ENCODE measurements at regions not wholly inside any gene's neighbourhood (a gene's known extent, or its start where the extent isn't known, plus 50 kb on each side); places are given as distances from the start of the nearest gene placed in this dataset.
A peak's percentile ranks its signal among the peaks of the same experiment; 100 is the strongest.

DNA sequence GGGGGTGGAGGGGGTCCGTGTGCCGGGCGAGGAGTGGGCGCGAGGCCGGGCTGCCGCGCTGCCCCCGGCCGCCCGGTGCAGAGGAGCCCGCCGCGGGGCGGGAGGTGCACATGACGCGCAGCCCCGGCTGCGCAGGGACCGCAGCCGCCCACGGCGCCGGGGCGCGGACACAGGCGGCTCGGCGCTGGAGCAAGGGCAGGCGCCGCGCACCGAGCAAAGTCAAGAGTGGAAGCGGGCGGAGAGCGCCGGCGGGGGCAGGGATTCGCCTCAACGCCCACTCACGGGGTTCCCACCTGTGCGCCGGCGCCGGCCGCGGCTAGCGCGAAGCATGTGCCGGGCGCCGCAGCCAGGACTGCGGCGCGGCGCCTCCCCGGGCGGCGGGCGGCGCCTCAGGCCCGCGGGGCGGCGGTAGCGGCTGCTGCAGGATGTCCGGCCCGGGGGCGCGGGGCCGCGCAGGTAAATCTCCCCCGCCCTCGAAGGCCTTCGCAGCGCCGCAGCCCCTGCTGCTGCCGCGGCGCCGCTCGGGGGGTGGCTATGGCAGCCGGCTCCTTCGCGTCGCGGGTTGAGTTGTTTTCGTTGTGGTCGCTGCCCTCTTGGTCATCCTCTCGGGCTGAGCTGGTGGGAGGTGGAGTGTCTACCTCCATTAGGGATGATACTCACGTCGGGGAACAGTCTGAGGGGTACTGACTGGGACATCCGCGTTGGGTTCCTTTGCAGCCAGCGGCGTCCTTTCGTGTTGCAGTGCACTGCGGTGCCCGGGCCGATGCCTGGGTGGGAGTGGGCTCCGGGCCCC, 216.3 kb upstream of the DTNA start (continued):
- peak; percentile 45; the same call in 1 of the 2 replicates for TF ChIP-seq RAD21 (CRISPR knock-in tag; IDR thresholded peaks at IDR 0.05)
- no peak for TF ChIP-seq GPN1 (CRISPR knock-in tag; IDR thresholded peaks at IDR 0.05; ENCODE audit: borderline replicate concordance)
- no peak for TF ChIP-seq ZNF614 (CRISPR knock-in tag; IDR thresholded peaks at IDR 0.05; ENCODE audit: borderline replicate concordance)
- TF ChIP-seq, protein P1, sequence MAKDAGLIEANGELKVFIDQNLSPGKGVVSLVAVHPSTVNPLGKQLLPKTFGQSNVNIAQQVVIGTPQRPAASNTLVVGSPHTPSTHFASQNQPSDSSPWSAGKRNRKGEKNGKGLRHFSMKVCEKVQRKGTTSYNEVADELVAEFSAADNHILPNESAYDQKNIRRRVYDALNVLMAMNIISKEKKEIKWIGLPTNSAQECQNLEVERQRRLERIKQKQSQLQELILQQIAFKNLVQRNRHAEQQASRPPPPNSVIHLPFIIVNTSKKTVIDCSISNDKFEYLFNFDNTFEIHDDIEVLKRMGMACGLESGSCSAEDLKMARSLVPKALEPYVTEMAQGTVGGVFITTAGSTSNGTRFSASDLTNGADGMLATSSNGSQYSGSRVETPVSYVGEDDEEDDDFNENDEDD (CRISPR knock-in tag; IDR thresholded peaks at IDR 0.05; ENCODE audit: borderline replicate concordance), result peak; percentile 37; the same call in 1 of the 2 replicates
- TF ChIP-seq GABPB1 (CRISPR knock-in tag; IDR thresholded peaks at IDR 0.05), result peak; percentile 51; the same call in 1 of the 2 replicates
- no peak for TF ChIP-seq ZNF143 (CRISPR knock-in tag; IDR thresholded peaks at IDR 0.05)
- TF ChIP-seq, protein P2, sequence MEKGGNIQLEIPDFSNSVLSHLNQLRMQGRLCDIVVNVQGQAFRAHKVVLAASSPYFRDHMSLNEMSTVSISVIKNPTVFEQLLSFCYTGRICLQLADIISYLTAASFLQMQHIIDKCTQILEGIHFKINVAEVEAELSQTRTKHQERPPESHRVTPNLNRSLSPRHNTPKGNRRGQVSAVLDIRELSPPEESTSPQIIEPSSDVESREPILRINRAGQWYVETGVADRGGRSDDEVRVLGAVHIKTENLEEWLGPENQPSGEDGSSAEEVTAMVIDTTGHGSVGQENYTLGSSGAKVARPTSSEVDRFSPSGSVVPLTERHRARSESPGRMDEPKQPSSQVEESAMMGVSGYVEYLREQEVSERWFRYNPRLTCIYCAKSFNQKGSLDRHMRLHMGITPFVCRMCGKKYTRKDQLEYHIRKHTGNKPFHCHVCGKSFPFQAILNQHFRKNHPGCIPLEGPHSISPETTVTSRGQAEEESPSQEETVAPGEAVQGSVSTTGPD (CRISPR knock-in tag; IDR thresholded peaks at IDR 0.05), result no peak
- TF ChIP-seq SIN3B (IDR thresholded peaks at IDR 0.05; ENCODE audit: low read length), result no peak
- TF ChIP-seq, protein P3, sequence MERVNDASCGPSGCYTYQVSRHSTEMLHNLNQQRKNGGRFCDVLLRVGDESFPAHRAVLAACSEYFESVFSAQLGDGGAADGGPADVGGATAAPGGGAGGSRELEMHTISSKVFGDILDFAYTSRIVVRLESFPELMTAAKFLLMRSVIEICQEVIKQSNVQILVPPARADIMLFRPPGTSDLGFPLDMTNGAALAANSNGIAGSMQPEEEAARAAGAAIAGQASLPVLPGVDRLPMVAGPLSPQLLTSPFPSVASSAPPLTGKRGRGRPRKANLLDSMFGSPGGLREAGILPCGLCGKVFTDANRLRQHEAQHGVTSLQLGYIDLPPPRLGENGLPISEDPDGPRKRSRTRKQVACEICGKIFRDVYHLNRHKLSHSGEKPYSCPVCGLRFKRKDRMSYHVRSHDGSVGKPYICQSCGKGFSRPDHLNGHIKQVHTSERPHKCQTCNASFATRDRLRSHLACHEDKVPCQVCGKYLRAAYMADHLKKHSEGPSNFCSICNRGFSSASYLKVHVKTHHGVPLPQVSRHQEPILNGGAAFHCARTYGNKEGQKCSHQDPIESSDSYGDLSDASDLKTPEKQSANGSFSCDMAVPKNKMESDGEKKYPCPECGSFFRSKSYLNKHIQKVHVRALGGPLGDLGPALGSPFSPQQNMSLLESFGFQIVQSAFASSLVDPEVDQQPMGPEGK (CRISPR knock-in tag; IDR thresholded peaks at IDR 0.05), result peak; percentile 52; the same call in 1 of the 2 replicates
- no peak for TF ChIP-seq ZBTB20 (CRISPR knock-in tag; IDR thresholded peaks at IDR 0.05; ENCODE audit: borderline replicate concordance, low read depth)
- TF ChIP-seq KDM3A (CRISPR knock-in tag; IDR thresholded peaks at IDR 0.05; ENCODE audit: low read depth), result no peak
- TF ChIP-seq, protein P4, sequence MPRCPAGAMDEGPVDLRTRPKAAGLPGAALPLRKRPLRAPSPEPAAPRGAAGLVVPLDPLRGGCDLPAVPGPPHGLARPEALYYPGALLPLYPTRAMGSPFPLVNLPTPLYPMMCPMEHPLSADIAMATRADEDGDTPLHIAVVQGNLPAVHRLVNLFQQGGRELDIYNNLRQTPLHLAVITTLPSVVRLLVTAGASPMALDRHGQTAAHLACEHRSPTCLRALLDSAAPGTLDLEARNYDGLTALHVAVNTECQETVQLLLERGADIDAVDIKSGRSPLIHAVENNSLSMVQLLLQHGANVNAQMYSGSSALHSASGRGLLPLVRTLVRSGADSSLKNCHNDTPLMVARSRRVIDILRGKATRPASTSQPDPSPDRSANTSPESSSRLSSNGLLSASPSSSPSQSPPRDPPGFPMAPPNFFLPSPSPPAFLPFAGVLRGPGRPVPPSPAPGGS (CRISPR knock-in tag; IDR thresholded peaks at IDR 0.05), result 0 out of 2 replicates have a peak, but pooled peaks have one; percentile 15
- TF ChIP-seq, protein P5, sequence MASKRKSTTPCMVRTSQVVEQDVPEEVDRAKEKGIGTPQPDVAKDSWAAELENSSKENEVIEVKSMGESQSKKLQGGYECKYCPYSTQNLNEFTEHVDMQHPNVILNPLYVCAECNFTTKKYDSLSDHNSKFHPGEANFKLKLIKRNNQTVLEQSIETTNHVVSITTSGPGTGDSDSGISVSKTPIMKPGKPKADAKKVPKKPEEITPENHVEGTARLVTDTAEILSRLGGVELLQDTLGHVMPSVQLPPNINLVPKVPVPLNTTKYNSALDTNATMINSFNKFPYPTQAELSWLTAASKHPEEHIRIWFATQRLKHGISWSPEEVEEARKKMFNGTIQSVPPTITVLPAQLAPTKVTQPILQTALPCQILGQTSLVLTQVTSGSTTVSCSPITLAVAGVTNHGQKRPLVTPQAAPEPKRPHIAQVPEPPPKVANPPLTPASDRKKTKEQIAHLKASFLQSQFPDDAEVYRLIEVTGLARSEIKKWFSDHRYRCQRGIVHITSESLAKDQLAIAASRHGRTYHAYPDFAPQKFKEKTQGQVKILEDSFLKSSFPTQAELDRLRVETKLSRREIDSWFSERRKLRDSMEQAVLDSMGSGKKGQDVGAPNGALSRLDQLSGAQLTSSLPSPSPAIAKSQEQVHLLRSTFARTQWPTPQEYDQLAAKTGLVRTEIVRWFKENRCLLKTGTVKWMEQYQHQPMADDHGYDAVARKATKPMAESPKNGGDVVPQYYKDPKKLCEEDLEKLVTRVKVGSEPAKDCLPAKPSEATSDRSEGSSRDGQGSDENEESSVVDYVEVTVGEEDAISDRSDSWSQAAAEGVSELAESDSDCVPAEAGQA (IDR thresholded peaks at IDR 0.05; ENCODE audit: low read depth), result no peak
- TF ChIP-seq, protein P5 (CRISPR knock-in tag; IDR thresholded peaks at IDR 0.05; ENCODE audit: borderline replicate concordance), result 0 out of 2 replicates have a peak, but pooled peaks have one; percentile 33
- TF ChIP-seq ZKSCAN5 (CRISPR knock-in tag; IDR thresholded peaks at IDR 0.05), result no peak
- peak; percentile 35 for TF ChIP-seq HOXA3 (CRISPR knock-in tag; IDR thresholded peaks at IDR 0.05)
- TF ChIP-seq DMAP1 (CRISPR knock-in tag; IDR thresholded peaks at IDR 0.05), result peak; percentile 0; the same call in 1 of the 2 replicates
- peak; percentile 98 for TF ChIP-seq ZNF777 (CRISPR knock-in tag; IDR thresholded peaks at IDR 0.05)
